ENCODE measurements at regions not wholly inside any gene's neighbourhood (a gene's known extent, or its start where the extent isn't known, plus 50 kb on each side); places are given as distances from the start of the nearest gene placed in this dataset.

DNA sequence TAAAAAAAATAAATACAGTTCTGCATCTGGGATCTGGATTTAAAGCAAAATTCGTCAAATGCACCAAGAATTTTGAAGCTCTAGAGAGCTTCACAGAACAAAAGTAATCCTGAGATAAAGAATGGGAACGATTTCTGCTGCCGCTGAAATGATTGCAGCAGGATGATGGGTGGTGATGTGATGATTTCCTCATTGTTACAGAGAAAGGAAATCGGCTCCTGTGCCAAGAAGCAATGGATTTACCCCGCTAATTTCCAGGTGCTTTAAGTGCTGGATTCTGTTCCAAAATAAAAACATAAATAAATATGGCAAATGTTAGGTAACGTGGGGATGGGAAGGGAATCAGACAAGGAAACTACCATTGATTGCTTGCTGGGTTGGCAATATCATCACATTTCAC lies 1067.9 kb upstream of the MAP3K7 start:
- Histone ChIP-seq H3K4me1 (replicated peaks; ENCODE audit: insufficient read depth) (no peaks in the 10 kb centered on the region), H3K9me2 (ENCODE audit: insufficient read depth) (no peaks in the 10 kb centered on the region), H3K4me3 (no peak overlapping the region), H3F3A (ENCODE audit: insufficient read depth, low read depth) (no peaks in the 10 kb centered on the region), H3K36me3 (ENCODE audit: low read depth) (no peaks in the 10 kb centered on the region), H4K20me1 (ENCODE audit: insufficient read depth) (no peaks in the 10 kb centered on the region), H3K79me2 (ENCODE audit: low read depth) (no peaks in the 10 kb centered on the region), H3K27me3 (ENCODE audit: insufficient read depth, low read depth) (no peaks in the 10 kb centered on the region), H3K9me3 (ENCODE audit: insufficient read depth, low read depth) (no peaks in the 10 kb centered on the region), H3K27ac (no peak overlapping the region), H2AFZ (no peak overlapping the region), H3K4me2 (no peak overlapping the region)
- no peak for DNase-seq
- ChIA-PET CTCF (no interaction called here), POLR2A (ENCODE audit: unreplicated experiment) (no interaction called here)
- no TSS peak for BruUV-seq (replicated peaks)
- intact Hi-C loops (cut with micrococcal nuclease; ENCODE audit: unreplicated experiment), result no loop called here
- no peak for TF ChIP-seq EZH2 (IDR thresholded peaks at IDR 0.05; ENCODE audit: low read depth)
- TF ChIP-seq, protein P1, sequence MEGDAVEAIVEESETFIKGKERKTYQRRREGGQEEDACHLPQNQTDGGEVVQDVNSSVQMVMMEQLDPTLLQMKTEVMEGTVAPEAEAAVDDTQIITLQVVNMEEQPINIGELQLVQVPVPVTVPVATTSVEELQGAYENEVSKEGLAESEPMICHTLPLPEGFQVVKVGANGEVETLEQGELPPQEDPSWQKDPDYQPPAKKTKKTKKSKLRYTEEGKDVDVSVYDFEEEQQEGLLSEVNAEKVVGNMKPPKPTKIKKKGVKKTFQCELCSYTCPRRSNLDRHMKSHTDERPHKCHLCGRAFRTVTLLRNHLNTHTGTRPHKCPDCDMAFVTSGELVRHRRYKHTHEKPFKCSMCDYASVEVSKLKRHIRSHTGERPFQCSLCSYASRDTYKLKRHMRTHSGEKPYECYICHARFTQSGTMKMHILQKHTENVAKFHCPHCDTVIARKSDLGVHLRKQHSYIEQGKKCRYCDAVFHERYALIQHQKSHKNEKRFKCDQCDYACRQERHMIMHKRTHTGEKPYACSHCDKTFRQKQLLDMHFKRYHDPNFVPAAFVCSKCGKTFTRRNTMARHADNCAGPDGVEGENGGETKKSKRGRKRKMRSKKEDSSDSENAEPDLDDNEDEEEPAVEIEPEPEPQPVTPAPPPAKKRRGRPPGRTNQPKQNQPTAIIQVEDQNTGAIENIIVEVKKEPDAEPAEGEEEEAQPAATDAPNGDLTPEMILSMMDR (conservative IDR thresholded peaks at IDR 0.05), result no peak

DNA sequence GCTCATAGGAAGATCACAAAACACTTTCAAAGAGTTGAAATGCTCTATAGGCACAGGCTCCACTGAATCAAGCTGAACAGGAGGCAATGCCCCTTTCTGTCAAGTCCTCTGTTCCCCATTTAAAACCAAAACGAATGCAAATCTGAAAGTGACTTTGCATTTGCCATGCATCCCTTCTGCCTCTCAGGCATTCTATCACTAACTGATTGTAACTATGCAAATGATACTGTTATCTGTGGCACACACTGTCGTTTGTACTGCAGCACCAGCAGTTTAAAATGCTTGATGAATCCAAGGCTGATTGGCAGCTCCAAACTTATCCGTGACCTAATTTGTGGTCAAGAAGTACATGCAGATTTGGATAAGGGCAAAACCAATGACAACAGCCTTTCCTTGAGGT lies 1067.5 kb upstream of the MAP3K7 start:
- Histone ChIP-seq H3K9me2 (ENCODE audit: insufficient read depth) (no peaks in the 10 kb centered on the region), H3K79me2 (ENCODE audit: low read depth) (no peaks in the 10 kb centered on the region), H3K27me3 (ENCODE audit: insufficient read depth, low read depth) (no peaks in the 10 kb centered on the region), H3K9me3 (ENCODE audit: insufficient read depth, low read depth) (no peaks in the 10 kb centered on the region), H3K4me2 (no peak overlapping the region), H3K36me3 (ENCODE audit: low read depth) (no peaks in the 10 kb centered on the region), H3K4me1 (replicated peaks; ENCODE audit: insufficient read depth) (no peaks in the 10 kb centered on the region), H3K4me3 (no peak overlapping the region), H3F3A (ENCODE audit: insufficient read depth, low read depth) (no peaks in the 10 kb centered on the region), H3K27ac (no peak overlapping the region), H2AFZ (no peak overlapping the region), H4K20me1 (ENCODE audit: insufficient read depth) (no peaks in the 10 kb centered on the region)
- CTCF ChIA-PET, result no interaction called here
- intact Hi-C loops (cut with micrococcal nuclease; ENCODE audit: unreplicated experiment), result no loop called here
- no TSS peak for BruUV-seq (replicated peaks)
- POLR2A ChIA-PET (ENCODE audit: unreplicated experiment), result no interaction called here
- TF ChIP-seq, protein P1 (conservative IDR thresholded peaks at IDR 0.05), result no peak
- TF ChIP-seq EZH2 (IDR thresholded peaks at IDR 0.05; ENCODE audit: low read depth), result no peak
- no peak for DNase-seq

DNA sequence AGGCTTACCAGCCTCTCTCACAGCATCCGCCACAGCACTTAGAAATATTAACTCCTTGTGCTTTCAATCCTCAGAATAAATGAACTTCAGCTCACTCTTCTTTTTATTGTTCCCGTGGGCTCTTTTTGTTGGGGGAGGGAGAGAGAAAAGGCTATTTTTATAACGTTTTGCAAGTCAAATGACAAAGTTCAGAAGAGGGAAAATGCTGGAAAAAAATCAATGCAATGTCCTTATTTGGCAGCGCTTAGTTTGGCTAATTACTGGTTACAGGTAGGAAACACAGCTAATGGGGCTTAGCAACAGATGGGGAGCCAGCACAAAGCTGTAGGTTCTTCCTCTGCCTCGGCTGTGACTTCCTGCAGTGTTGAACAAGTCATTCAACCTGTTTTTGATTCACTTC lies 1067.0 kb upstream of the MAP3K7 start:
- Histone ChIP-seq H3K4me1 (replicated peaks; ENCODE audit: insufficient read depth) (no peaks in the 10 kb centered on the region), H3K9me2 (ENCODE audit: insufficient read depth) (no peaks in the 10 kb centered on the region), H3K79me2 (ENCODE audit: low read depth) (no peaks in the 10 kb centered on the region), H3K27me3 (ENCODE audit: insufficient read depth, low read depth) (no peaks in the 10 kb centered on the region), H3F3A (ENCODE audit: insufficient read depth, low read depth) (no peaks in the 10 kb centered on the region), H4K20me1 (ENCODE audit: insufficient read depth) (no peaks in the 10 kb centered on the region), H3K36me3 (ENCODE audit: low read depth) (no peaks in the 10 kb centered on the region), H3K4me2 (no peak overlapping the region), H3K9me3 (ENCODE audit: insufficient read depth, low read depth) (no peaks in the 10 kb centered on the region), H3K27ac (no peak overlapping the region), H3K4me3 (no peak overlapping the region), H2AFZ (no peak overlapping the region)
- no TSS peak for BruUV-seq (replicated peaks)
- intact Hi-C loops (cut with micrococcal nuclease; ENCODE audit: unreplicated experiment), result no loop called here
- no peak for DNase-seq
- ChIA-PET CTCF (no interaction called here), POLR2A (ENCODE audit: unreplicated experiment) (no interaction called here)
- no peak for TF ChIP-seq EZH2 (IDR thresholded peaks at IDR 0.05; ENCODE audit: low read depth)
- TF ChIP-seq, protein P1 (conservative IDR thresholded peaks at IDR 0.05), result no peak
